OCI-M2 (cell line): ENCODE measurements at regions not wholly inside any gene's neighbourhood (a gene's known extent, or its start where the extent isn't known, plus 50 kb on each side); places are given as distances from the start of the nearest gene placed in this dataset.

Source experiments
- DNase-seq: peaks from one replicate; lab custom pipeline; 2025; ENCODE audit not compliant: unreplicated experiment; lab: John Stamatoyannopoulos, UW

DNA sequence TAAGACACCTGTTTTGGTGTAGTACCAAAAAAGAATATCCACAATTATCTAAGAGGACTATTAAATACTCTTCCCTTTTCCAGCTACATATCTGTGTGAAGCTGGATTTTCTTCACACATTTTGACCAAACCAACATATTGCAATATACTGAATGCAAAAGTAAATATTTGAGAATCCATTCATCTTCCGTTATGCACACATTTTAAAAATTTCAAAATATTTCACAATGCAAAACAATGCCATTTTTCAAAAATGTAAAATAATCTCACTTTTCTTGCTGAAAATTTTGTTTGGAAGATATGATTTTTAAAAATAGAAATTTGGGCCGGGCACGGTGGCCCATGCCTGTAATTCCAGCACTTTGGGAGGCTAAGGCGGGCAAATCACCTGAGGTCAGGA lies 133.9 kb upstream of the FUT8 start:
- DNase-seq, result no peak

DNA sequence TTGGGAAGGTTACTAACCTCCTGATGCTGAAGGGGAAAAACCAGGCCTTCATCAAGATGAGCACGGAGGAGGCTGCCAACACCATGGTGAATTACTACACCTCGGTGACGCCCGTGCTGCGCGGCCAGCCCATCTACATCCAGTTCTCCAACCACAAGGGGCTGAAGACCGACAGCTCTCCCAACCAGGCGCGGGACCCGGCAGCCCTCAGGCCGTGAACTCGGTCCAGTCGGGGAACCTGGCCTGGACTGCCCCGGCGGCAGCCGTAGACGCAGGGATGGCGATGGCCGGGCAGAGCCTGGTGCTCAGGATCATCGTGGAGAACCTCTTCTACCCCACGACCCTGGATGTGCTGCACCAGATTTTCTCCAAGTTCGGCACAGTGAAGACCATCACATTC lies 133.0 kb upstream of the FUT8 start:
- no peak for DNase-seq

DNA sequence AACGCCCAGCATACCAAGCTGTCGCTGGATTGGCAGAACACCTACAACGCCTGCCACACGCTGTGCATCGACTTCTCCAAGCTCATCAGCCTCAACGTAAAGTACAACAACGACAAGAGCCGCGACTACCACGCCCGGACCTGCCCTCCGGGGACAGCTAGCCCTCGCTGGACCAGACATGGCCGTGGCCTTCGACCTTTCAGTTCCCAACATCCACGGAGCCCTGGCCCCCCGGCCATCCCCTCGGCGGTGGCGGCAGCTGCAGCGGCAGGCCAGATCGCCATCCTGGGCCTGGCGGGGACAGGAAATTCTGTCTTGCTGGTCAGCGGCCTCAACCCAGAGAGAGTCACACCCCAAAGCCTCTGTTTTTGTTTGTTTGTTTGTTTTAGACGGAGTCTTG lies 132.6 kb upstream of the FUT8 start:
- DNase-seq, result no peak

DNA sequence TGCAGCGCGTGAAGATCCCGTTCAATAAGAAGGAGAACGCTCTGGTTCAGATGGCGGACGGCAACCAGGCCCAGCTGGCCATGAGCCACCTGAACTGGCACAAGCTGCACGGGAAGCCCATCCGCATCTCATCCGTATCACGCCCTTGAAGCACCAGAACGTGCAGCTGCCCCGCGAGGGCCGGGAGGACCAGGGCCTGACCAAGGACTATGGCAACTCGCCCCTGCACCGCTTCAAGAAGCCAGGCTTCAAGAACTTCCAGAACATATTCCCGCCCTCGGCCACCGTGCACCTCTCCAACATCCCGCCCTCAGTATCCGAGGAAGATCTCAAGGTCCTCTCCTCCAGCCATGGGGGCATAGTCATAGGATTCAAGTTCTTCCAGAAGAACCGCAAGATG lies 131.9 kb upstream of the FUT8 start:
- DNase-seq, result no peak

DNA sequence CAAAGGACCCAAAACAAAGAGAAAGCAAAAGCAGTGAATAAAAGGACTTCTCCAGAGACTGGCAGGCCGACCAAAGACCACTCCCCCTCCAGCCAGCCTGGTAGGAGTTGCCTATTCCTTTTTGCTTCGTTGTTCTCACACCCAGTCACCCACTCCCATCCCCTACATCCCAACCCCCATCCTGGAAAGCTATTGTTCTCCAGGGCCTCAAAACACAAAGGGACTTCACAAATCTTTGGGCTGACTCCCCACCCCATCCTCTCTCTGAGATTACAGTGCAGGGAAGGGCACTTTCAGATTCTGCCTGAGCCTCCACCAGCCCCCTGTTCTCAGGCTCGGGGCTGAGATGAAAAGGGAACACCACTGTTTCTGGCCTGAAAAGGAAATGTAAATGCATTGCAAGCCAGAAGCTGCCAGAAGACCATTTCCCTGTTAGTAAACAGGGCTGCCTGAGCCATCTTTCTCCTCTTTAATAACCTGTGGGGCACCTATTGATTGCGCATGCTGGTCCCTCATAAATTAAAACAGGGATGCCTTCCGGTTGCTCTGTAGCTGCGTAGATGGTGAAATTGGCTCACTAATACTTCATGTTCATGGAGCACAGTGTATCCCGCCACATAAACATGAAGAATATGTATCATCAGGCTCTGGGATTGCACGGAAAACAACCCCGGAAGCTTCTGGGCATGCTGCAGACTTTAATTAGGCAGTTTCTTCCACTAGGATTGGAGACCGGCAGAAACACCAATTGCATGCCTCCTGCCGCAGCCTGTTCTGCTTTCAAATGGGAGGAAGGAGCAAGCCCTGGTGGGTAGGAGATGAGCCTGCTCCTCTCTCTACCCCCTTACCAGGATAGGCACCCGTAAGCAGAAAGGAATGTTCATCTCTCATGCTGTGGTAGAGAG lies 130.3 kb upstream of the FUT8 start:
- DNase-seq, result no peak

DNA sequence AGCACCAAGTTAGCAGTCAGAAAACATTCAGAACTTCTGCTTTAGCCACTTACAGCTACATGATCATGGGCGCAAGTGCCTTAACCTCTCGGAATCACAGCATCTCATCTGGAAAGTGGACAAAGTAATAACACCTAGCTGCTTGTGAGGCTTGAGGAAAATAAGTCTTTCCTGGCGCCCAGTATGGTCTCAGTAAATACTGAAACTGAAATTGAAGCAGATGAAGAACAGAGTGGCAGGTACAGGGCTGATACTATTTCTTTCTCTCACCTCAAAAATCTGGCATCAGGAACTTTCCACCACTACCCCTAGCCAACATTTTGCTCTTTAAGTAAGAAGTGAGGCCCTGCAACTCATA lies 129.7 kb upstream of the FUT8 start:
- DNase-seq, result no peak

DNA sequence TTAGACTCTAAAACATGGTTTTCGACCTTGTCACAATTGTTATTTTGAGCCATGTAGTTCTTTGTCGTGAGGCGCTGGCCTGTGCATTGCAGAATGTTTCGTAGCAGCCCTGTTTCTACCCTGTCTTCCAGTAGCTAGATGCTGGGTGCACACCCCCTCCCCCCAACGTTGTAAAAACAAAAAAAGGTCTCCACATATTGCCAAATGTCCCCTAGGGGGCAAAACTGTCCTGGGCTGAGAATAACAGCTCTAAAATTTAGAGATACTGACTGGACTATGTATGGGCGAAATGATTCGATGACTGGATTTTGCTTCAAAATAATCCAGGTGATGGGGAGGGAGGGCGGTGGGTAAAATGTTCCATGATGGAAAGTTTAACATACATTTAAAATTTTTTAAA lies 126.1 kb upstream of the FUT8 start:
- DNase-seq, result no peak

DNA sequence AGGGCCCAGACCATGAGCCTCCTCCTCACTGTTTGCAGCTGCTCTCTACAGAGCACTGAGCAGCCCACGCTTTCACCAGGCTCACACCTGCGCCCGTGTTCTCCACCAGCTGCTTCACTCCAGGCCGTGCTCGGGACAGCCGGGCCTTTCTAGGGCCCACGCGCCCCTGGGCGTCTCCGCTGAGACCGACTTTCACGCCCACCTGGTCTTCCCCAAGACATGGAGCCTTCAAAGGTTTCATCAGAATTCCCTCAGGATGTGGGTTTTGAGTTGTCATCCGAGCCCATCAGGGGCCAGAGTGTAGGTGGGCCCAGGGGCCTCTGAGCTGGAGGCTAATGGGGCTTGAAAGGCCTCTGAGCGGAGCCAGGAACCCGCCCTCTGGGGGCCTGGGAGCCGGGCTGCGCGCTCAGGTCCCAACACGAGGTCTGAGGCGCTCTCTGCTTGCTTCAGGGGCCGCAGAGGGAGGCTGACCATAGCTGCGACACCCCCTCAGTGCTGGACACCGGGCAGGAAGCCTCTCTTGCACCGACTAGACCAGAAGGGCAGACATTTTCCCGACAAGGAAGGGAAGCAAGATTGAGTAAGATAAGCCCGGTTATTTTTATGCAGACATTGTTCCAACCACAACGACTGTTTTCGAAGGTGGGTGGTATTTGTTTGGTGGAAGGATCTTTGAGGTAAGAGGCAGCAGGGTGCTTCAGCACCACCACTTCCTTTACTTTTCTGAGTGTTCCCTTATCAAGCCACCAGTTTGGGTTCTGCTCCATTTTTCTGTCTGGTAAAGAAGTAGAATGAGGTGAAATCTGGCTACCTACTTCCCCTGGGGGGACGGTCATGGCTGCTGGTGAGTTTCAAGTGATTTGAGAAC lies 125.0 kb upstream of the FUT8 start:
- no peak for DNase-seq

DNA sequence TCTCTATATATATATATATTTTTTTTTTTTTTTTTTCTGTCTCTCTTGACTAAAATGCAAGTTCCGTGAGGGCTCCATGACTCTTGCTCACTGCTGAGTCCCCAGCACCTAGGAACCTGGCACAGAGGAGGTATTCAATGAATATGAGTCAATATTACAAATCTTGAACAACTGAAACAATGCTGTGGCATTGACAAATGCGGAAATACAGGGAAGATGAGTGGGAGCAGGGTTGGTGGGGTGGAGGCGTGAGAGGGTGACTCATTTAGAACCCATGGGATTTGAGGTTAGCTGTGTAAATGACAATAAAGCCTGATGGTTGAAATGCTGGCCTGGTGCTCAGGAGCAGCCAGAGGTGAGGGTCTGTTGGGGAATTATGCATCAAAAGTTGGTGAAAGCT lies 121.7 kb upstream of the FUT8 start:
- no peak for DNase-seq

DNA sequence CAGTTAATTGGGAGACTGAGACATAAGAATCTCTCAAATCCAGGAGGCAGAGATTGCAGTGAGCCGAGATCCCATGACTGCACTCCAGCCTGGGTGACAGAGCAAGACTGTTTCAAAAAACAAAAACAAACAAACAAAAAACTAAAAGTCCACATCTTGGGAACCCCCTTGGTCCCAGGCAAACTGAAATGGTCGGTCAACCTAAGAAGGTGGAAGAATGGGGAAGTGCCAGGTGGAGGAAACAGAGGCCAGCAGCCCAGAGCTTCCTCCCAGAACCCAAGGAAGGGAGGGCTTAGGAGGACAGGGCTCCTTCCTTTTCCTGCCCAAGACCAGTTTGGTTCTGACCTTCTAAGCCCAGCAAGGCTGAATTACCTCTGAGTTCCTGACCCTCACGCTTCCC lies 121.0 kb upstream of the FUT8 start:
- DNase-seq, result no peak

DNA sequence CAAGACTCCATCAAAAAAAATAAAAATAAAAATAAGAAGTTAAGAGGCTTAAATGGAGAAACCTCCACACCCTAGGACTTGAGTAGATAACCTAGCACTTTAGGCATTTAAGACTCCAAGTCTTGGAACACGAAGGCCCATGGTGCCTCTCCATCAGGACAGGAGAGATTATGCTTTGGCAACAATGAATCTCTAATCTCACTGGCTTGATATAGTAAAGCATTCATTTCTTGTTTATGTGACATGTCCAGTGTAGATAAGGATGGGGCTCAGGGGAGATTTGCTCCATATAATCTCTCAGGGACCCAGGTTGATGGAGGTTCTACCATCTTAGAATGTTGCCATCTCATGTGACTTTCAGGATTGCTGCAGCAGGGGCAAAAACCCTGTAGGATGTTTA lies 117.7 kb upstream of the FUT8 start:
- no peak for DNase-seq

DNA sequence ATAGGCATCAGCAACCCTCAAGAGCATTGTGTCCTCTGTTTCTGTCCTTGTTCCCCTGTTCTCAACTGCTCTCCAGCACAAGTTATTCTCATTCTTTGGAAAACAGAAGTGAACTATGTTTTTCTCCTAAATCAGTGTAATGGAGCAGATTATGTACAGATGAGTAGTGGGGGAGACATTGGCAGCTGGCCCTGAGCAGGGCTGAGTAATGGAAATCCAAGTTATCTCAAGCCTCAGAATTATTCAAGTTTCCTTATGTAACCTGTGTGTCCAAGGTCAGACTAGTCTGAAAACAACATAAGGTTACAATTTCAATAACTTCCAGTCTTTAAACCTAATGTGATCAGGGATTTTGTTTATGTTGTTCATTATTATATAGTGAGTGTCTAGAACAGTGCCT lies 116.1 kb upstream of the FUT8 start:
- no peak for DNase-seq

DNA sequence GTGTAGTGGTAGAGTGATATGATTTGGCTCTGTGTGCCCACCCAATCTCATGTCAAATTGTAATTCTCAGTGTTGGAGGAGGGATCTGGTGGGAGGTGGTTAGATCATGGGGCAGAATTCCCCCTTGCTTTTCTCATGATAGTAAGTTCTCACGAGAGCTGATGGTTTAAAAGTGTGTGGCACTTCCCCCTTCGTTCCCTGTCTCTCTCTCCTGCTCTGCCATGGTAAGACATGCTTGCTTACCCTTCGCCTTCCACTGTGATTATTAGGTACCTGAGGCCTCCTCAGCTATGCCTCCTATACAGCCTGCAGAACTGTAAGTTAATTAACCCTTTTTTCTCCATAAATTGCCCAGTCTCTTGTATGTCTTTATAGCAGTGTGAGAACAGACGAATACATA lies 115.7 kb upstream of the FUT8 start:
- no peak for DNase-seq

DNA sequence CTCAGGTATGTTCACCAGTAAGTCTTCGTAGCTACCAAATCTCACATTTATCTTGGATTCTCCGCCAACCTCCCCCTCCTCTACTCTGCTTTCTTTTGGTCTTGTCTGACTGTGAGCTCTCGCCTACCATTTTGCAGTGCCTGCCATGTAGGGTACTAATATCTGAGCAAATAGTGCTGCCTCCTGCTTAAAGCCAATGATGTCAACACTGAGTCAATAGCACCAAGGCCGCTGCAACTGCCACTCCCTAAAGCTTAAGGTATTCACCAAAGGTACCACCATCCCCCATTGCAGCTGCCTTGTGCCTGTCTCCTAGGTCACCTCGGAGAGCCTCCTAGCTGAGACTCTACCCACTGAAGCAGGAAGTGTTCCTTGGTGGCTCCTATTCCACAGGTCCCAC lies 114.8 kb upstream of the FUT8 start:
- DNase-seq, result no peak

DNA sequence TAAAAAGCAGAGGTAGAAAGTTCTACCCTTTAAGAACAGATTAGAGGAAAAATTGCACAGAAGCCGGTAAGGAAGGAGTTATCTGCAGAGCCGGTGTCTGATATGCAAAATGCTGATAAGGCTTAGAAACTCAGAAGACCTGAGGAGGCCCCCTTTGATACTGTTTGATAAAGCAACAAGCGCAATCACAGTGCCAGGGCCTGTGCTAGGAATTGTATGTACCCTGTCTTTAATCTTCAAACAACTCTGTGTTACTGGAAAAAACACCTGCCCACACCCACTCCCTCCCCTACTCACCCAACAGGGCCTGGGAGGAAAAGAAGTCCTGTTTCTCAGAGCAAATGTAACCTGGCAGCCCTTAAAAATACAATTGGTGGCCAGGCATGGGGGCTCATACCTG lies 112.7 kb upstream of the FUT8 start:
- DNase-seq, result no peak

DNA sequence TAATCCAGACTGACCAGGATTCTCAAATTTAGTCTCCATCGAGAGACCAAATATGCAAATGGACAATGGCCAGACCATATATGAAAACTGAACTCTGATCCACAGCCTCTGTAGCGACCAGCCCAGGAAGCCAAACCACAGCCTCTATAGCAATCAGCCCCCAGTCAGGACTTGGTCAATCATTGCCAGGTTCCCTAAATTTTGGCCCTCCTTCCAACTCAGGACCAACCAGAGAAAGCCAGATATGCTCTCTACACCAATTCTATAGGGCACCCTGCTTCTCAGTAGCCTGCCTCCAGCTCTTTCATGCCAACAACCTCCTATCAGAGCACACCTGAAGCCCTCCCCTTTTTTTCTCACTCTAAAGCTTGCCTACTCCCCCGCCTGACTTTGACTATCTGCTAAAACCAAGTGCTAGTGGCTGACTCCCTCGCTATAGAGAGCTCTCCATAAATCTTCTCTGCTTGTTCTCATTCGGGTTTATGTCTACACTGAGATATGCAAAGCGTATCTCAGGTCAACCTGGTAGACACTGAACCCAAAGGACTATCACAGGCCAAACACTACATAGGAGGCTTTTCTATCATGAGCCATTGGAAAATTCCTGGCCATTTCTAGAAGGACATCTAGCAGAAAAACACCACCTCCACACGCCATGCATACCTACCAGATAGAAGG lies 110.5 kb upstream of the FUT8 start:
- no peak for DNase-seq

DNA sequence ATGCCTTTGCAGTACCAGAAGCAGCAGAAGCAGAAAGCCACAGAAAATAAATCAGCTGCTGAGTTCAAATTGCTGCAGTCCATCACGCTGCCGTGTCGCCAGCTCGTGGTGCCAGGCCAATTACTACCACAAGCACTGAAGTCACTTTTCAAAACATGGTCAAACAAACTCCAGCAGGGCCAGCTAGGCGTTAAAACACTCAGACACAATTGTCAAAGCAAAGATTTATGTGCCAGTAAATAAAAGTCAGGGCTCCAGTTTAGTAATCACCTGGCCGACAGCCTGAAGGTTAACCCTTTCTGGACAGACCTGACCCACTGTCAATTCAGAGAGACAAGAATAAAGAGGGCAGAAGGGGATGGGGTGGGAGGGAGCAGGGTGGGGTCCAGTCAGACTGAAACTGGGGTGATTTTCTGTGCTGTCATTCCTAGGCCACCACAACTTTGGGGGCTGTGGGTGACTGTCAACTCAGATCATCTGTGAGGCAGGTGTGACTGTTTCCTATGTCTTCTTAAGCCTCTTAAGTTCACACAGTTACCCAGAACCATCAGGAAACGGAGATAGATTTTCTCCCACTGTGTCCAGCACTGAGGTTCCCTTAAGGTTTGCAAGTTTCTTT lies 109.8 kb upstream of the FUT8 start:
- DNase-seq, result no peak

DNA sequence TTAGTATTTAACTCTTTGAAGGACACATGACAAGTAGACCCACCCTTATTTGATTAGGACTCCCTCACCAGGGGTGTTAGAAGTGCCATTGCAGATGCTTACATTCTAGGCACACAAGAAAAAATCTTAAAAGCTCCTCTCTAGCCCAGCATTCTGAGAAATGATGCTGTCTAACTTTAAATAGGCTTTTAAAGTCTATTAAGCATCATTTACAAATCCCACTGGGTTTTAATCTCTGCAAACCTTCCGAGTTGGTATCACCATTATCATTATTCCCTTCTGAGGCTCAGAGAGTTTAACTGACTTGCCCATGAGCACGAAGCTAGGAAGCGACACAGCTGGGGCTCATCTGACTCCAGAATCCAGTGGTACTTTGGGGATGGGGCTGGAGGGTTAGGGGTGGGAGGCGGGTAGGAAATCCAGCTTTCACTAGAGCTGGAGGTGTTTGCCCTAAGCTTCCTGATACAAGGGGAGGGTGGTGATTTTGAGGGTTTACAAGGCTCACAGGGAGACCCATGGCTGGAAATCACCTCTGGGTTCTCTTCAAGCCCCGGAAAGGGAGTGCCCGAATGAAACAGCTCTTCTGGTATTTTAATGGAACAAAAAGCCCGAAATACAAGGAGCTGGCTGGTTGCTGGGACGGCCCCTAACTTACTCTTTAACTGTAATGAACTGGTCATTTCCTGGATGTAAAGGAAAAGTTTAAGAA lies 109.2 kb upstream of the FUT8 start:
- DNase-seq, result no peak

DNA sequence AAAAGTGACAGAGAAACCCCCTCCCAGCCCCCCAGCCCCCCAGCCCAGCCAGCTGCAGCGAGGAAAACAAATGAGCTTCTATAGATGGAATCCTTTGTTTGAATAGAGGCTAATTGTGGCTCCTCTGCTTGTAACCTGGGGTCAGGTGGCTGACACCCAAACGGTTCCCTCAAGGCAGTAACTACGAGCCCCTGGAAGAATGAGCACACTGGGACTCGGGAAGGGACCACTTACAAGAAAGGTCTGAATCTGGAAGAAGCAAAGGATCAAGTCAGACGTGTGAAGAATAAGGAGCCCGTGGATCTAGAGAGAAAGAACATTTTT lies 108.7 kb upstream of the FUT8 start:
- no peak for DNase-seq

DNA sequence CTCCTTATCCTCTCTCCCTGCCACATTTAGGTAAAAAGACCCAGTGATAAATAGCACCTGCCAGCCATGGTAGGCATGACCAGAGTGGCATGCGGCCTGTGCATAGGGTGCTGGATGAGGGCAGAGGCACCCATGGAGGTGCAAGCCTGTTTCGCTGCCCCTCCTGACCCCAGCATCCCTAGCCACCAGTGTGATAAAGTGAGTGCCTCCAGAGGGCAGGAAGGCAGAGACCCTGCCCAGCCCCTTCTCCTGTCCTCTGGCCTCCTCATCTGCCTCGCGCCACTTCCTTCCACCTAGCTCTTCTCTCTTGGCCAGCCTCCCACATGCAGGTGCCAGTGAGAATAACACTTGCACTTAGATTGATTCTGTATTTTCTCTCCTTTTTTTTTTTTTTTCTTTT lies 108.3 kb upstream of the FUT8 start:
- no peak for DNase-seq

DNA sequence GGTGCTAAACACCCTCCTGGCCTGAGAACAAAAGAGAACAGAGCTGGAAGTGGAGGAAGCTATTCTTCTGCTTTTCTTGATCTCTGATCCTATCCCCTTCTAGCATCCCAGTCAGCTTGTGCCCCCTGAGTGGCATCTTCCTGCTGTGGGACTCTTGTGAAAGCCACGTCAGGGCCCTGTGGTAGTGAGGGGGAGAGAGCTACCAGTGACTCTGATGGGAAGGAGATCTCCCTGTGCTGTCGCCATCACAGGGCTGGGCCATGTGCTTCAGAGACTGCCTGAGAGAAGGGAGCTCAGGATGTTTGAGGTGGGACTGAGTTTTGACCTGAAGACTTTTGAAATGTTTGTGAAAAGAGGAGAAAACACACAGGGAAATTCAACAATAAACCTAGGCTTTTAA lies 107.6 kb upstream of the FUT8 start:
- DNase-seq, result no peak
